Activated CD8-positive, alpha-beta memory T cell treated with anti-CD3 and anti-CD28 coated beads, Interleukin-2, amount 10 ng/mL, durations not matched to agents 7 days and 5 days (primary cell): ENCODE measurements at regions not wholly inside any gene's neighbourhood (a gene's known extent, or its start where the extent isn't known, plus 50 kb on each side); places are given as distances from the start of the nearest gene placed in this dataset.
"Not testable (repeated sequence)": the region's sequence is repeated elsewhere in the genome, so short reads cannot be mapped to it uniquely, and the experiment has no call there.

ENCODE experiments used
- ATAC-seq: fragments of 150-1000 bp; cut with Tn5 transposase; one replicate; pipeline ENCODE4 v1.10.0; 2021; ENCODE audit warnings: moderate library complexity
- CTCF ChIA-PET: fragments of 350-600 bp; sonication (Branson Sonifier 250); formaldehyde crosslinking; loops from one replicate; lab custom pipeline; 2021; ENCODE audit warnings: antibody characterized with exemption; lab: Charles Lee
- DNase-seq: peaks from one replicate; pipeline ENCODE4 v3.0.0-alpha.2; 2020
- H3K27ac Mint-ChIP-seq: one replicate; pipeline ENCODE4 v1.8.0; 2021; ENCODE audit warnings: mild to moderate bottlenecking, mixed read lengths
- H3K27me3 Mint-ChIP-seq: one replicate; pipeline ENCODE4 v1.8.0; 2021; ENCODE audit warnings: mixed read lengths
- H3K36me3 Mint-ChIP-seq: one replicate; pipeline ENCODE4 v1.8.0; 2021; ENCODE audit warnings: mild to moderate bottlenecking, mixed read lengths
- H3K4me1 Mint-ChIP-seq: one replicate; pipeline ENCODE4 v1.8.0; 2021; ENCODE audit warnings: mixed read lengths
- H3K4me3 Mint-ChIP-seq: one replicate; pipeline ENCODE4 v1.8.0; 2021; ENCODE audit warnings: mild to moderate bottlenecking, moderate library complexity, mixed read lengths
- H3K9me3 Mint-ChIP-seq: one replicate; pipeline ENCODE4 v1.8.0; 2022; ENCODE audit warnings: low read depth, mixed read lengths

GRCh38 chr16:21521390-21522143 is 77.8 kb upstream of the METTL9 start:
- H3K4me1 Mint-ChIP-seq, CTCF ChIA-PET, H3K27ac Mint-ChIP-seq, ATAC-seq, H3K4me3 Mint-ChIP-seq, H3K9me3 Mint-ChIP-seq, H3K27me3 Mint-ChIP-seq: not testable (repeated sequence)
- peak; percentile 49 for DNase-seq
- H3K36me3 Mint-ChIP-seq: peaks cover 17% of the 10 kb centered on the region

GRCh38 chr16:21522846-21523245 is 76.5 kb upstream of the METTL9 start:
- CTCF ChIA-PET, H3K4me1 Mint-ChIP-seq, H3K27me3 Mint-ChIP-seq, H3K9me3 Mint-ChIP-seq, ATAC-seq, H3K4me3 Mint-ChIP-seq, H3K27ac Mint-ChIP-seq: not testable (repeated sequence)
- DNase-seq: peak; percentile 39
- H3K36me3 Mint-ChIP-seq: peaks cover 15% of the 10 kb centered on the region

GRCh38 chr16:21523411-21524067 is 75.8 kb upstream of the METTL9 start:
- DNase-seq (peak; percentile 42), ATAC-seq (no peak)
- peaks cover 7% of the 10 kb centered on the region for H3K27me3 Mint-ChIP-seq
- H3K4me3 Mint-ChIP-seq: no peak overlapping the region
- peaks cover 8% of the 10 kb centered on the region for H3K36me3 Mint-ChIP-seq
- CTCF ChIA-PET: no interaction called here
- no peaks in the 10 kb centered on the region for H3K9me3 Mint-ChIP-seq
- H3K27ac Mint-ChIP-seq: no peak overlapping the region
- H3K4me1 Mint-ChIP-seq: peaks cover under 1% of the 10 kb centered on the region

GRCh38 chr16:21524068-21524751 is 75.2 kb upstream of the METTL9 start:
- ATAC-seq: no peak
- DNase-seq: peak; percentile 38
- H3K27me3 Mint-ChIP-seq: peaks cover 7% of the 10 kb centered on the region
- CTCF ChIA-PET: no interaction called here
- peaks cover 3% of the 10 kb centered on the region for H3K36me3 Mint-ChIP-seq
- H3K4me1 Mint-ChIP-seq: no peaks in the 10 kb centered on the region
- H3K9me3 Mint-ChIP-seq: no peaks in the 10 kb centered on the region
- H3K4me3 Mint-ChIP-seq: no peak overlapping the region
- H3K27ac Mint-ChIP-seq: no peak overlapping the region

- ATAC-seq, H3K27ac Mint-ChIP-seq, H3K4me3 Mint-ChIP-seq, DNase-seq, H3K36me3 Mint-ChIP-seq, H3K9me3 Mint-ChIP-seq, CTCF ChIA-PET, H3K4me1 Mint-ChIP-seq, H3K27me3 Mint-ChIP-seq: not testable (repeated sequence)
Measured at GRCh38 chr16:21524752-21525028, 74.7 kb upstream of the METTL9 start.

GRCh38 chr16:21525029-21525895 is 74.1 kb upstream of the METTL9 start:
- ATAC-seq, H3K27me3 Mint-ChIP-seq, H3K4me3 Mint-ChIP-seq, H3K36me3 Mint-ChIP-seq, CTCF ChIA-PET, H3K27ac Mint-ChIP-seq, H3K4me1 Mint-ChIP-seq, H3K9me3 Mint-ChIP-seq: not testable (repeated sequence)
- peak; percentile 41 for DNase-seq

GRCh38 chr16:21525956-21526922 is 73.1 kb upstream of the METTL9 start:
- H3K4me3 Mint-ChIP-seq, CTCF ChIA-PET, ATAC-seq, H3K4me1 Mint-ChIP-seq, H3K36me3 Mint-ChIP-seq, H3K9me3 Mint-ChIP-seq, H3K27ac Mint-ChIP-seq: not testable (repeated sequence)
- peak; percentile 40 for DNase-seq
- peaks cover 14% of the 10 kb centered on the region for H3K27me3 Mint-ChIP-seq

- no peaks in the 10 kb centered on the region for H3K36me3 Mint-ChIP-seq
- H3K27ac Mint-ChIP-seq: no peak overlapping the region
- H3K9me3 Mint-ChIP-seq: no peaks in the 10 kb centered on the region
- ATAC-seq: no peak
- CTCF ChIA-PET: no interaction called here
- peak; percentile 37 for DNase-seq
- peaks cover 14% of the 10 kb centered on the region for H3K27me3 Mint-ChIP-seq
- H3K4me1 Mint-ChIP-seq: no peaks in the 10 kb centered on the region
- H3K4me3 Mint-ChIP-seq: no peak overlapping the region
Measured at GRCh38 chr16:21526923-21527807, 72.2 kb upstream of the METTL9 start.

- not testable (repeated sequence) for H3K36me3 Mint-ChIP-seq, ATAC-seq, H3K27ac Mint-ChIP-seq, H3K9me3 Mint-ChIP-seq, DNase-seq, H3K4me1 Mint-ChIP-seq, H3K4me3 Mint-ChIP-seq
- peaks cover 14% of the 10 kb centered on the region for H3K27me3 Mint-ChIP-seq
- CTCF ChIA-PET: interaction anchor here (0.7 kb wide), 1 partner anchor 343 kb away, joined by 4 read pairs; no protein-coding TSS in a partner anchor
Measured at GRCh38 chr16:21529060-21529658, 70.2 kb upstream of the METTL9 start.

GRCh38 chr16:21530729-21531383 is 68.5 kb upstream of the METTL9 start:
- CTCF ChIA-PET, H3K4me3 Mint-ChIP-seq, H3K4me1 Mint-ChIP-seq, H3K27ac Mint-ChIP-seq, ATAC-seq, DNase-seq, H3K9me3 Mint-ChIP-seq, H3K36me3 Mint-ChIP-seq: not testable (repeated sequence)
- peaks cover 14% of the 10 kb centered on the region for H3K27me3 Mint-ChIP-seq

- H3K4me1 Mint-ChIP-seq, DNase-seq, H3K9me3 Mint-ChIP-seq, H3K36me3 Mint-ChIP-seq, ATAC-seq, H3K4me3 Mint-ChIP-seq, H3K27ac Mint-ChIP-seq, H3K27me3 Mint-ChIP-seq, CTCF ChIA-PET: not testable (repeated sequence)
Measured at GRCh38 chr16:21532996-21533395, 66.4 kb upstream of the METTL9 start.
